GM18499 (cell line): ENCODE measurements at regions not wholly inside any gene's neighbourhood (a gene's known extent, or its start where the extent isn't known, plus 50 kb on each side); places are given as distances from the start of the nearest gene placed in this dataset.
A peak's percentile ranks its signal among the peaks of the same experiment; 100 is the strongest.
"Not testable (repeated sequence)": the region's sequence is repeated elsewhere in the genome, so short reads cannot be mapped to it uniquely, and the experiment has no call there.

Source experiments
- ATAC-seq: cut with Tn5 transposase; IDR thresholded peaks from one replicate; pipeline ENCODE4 v1.9.1; 2021; ENCODE audit warnings: moderate number of reproducible peaks; ENCODE audit not compliant: insufficient read depth, unreplicated experiment

- ATAC-seq, result not testable (repeated sequence)
Measured at GRCh38 chr1:192517716-192518355, 57.7 kb upstream of the RGS1 start.

GRCh38 chr1:192518700-192519099 is 56.9 kb upstream of the RGS1 start:
- peak; percentile 31 for ATAC-seq

DNA sequence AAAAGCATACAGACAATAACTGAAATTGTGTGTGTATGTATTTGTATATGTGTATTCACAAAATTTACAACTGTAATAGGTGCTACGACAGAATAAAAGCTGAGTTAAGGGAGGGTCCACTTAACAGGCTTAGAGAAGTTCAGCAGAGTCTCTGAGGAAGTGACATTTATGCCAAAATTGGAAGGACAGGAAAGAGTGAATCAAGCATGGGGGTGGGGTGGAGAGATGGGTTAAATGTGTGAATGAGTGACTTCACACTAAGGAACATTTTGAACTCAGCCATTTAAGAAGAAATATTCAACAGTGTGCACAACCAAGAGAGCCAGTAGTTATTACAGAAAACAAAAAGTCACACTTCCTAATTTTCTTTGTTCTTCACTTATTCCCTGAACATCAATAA is 53.8 kb upstream of the RGS1 start:
- no peak for ATAC-seq

- no peak for ATAC-seq
Measured at GRCh38 chr1:192522673-192523072, 52.9 kb upstream of the RGS1 start.

GRCh38 chr1:192524223-192524622 is 51.4 kb upstream of the RGS1 start:
- no peak for ATAC-seq
